Thoracic aorta (tissue), 2 donors: ENCODE measurements at regions not wholly inside any gene's neighbourhood (a gene's known extent, or its start where the extent isn't known, plus 50 kb on each side); places are given as distances from the start of the nearest gene placed in this dataset.

Source experiments
- ATAC-seq: fragments of 150-250 bp; one replicate; pipeline ENCODE4 v1.8.0; 2017; ENCODE audit warnings: low read depth; ENCODE audit not compliant: insufficient number of reproducible peaks, low FRiP score
- DNase-seq: peaks from one replicate; pipeline ENCODE4 v3.0.0-alpha.2; 2020; ENCODE audit warnings: low spot score
- H3K27ac ChIP-seq, 2 donors: fragments of 200-600 bp; sonication (generic); 1 replicate in 1 of 2; 2 replicates in 1 of 2; pipeline ENCODE4 v1.5.1; 2016; ENCODE audit warnings: mild to moderate bottlenecking in 2 of 2, moderate library complexity in 2 of 2
- H3K27me3 ChIP-seq: fragments of 200-600 bp; sonication (generic); replicated peaks from 2 replicates; pipeline ENCODE4 v1.6.0; 2016; ENCODE audit warnings: mild to moderate bottlenecking; ENCODE audit not compliant: insufficient read depth
- H3K36me3 ChIP-seq: fragments of 200-600 bp; sonication (generic); one replicate; pipeline ENCODE4 v1.5.1; 2016
- H3K4me1 ChIP-seq, 2 donors: fragments of 200-600 bp; sonication (generic); 1 replicate in 1 of 2; 2 replicates in 1 of 2; pipeline versions ENCODE4 v1.5.1 to v1.6.0; 2016; ENCODE audit warnings: low read depth in 2 of 2, mild to moderate bottlenecking in 1 of 2; ENCODE audit not compliant: control insufficient read depth in 1 of 2
- H3K4me3 ChIP-seq: fragments of 200-600 bp; sonication (generic); 2 replicates; pipeline ENCODE4 v1.5.1; 2016; ENCODE audit warnings: mild to moderate bottlenecking
- H3K9me3 ChIP-seq: fragments of 200-600 bp; sonication (generic); 2 replicates; pipeline ENCODE4 v1.5.1; 2016
- TF ChIP-seq, protein P1 (sequence below): fragments of 200-600 bp; sonication (generic); IDR thresholded peaks from one replicate; pipeline ENCODE4 v1.5.1; 2019; ENCODE audit warnings: antibody characterized with exemption

DNA sequence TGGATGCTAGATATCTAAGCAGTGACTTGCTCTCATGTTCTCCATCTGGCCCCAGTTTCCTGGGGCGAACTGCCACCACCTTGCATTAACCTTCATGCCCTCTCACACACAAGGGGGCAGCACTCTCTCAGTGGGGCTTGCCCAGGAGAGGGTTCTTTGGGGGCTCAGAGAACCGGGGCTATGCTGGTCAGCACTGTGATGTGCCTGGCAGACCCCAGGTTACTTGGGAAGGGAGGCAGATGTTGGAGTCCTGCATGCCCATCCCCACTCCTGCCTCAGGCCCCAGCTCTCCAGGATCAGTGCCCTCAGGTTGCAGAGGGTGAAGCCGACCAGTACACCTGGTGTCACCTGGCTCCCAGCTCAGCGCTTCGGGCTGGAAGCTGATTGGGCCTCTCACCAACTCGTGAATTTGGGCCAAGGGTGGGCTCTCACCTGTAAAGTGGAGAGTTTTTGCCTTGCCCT lies 396.2 kb upstream of the HS6ST1 start:
- DNase-seq (no peak), ATAC-seq (no peak)
- TF ChIP-seq, protein P1, sequence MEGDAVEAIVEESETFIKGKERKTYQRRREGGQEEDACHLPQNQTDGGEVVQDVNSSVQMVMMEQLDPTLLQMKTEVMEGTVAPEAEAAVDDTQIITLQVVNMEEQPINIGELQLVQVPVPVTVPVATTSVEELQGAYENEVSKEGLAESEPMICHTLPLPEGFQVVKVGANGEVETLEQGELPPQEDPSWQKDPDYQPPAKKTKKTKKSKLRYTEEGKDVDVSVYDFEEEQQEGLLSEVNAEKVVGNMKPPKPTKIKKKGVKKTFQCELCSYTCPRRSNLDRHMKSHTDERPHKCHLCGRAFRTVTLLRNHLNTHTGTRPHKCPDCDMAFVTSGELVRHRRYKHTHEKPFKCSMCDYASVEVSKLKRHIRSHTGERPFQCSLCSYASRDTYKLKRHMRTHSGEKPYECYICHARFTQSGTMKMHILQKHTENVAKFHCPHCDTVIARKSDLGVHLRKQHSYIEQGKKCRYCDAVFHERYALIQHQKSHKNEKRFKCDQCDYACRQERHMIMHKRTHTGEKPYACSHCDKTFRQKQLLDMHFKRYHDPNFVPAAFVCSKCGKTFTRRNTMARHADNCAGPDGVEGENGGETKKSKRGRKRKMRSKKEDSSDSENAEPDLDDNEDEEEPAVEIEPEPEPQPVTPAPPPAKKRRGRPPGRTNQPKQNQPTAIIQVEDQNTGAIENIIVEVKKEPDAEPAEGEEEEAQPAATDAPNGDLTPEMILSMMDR = no peak

DNA sequence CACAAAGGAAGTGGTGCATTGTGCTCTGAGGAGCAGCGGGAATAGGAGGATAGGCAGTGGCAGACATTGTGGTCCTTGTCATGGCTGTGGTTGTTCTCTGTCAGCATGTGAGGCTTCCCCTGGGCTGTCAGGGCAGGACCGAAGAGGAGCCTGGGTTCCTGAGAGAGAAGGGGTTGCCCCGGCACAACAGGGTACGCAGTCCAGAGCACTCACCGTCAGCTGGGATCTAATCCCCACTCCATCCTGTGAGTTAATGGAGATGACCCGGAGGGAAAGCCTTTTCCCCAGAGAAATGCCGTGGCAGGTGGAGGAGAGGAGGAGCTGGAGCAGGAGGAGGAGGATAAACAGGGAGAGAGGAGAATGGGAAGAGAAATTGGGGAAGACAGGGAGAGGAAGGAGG lies 396.7 kb upstream of the HS6ST1 start:
- H3K4me3 ChIP-seq = no peak overlapping the region
- H3K4me1 ChIP-seq = no peaks in the 10 kb centered on the region
- DNase-seq = no peak
- H3K27ac ChIP-seq = no peak overlapping the region
- no peaks in the 10 kb centered on the region for H3K9me3 ChIP-seq
- H3K27me3 ChIP-seq = no peaks in the 10 kb centered on the region
- TF ChIP-seq, protein P1 = no peak
- no peak for ATAC-seq
- H3K36me3 ChIP-seq = no peaks in the 10 kb centered on the region

More for the DNA sequence above, 396.2 kb upstream of the HS6ST1 start:
- Histone ChIP-seq H3K36me3 (no peaks in the 10 kb centered on the region), H3K4me1 (no peaks in the 10 kb centered on the region), H3K27ac (no peak overlapping the region), H3K27me3 (no peaks in the 10 kb centered on the region), H3K9me3 (no peaks in the 10 kb centered on the region), H3K4me3 (no peak overlapping the region)

DNA sequence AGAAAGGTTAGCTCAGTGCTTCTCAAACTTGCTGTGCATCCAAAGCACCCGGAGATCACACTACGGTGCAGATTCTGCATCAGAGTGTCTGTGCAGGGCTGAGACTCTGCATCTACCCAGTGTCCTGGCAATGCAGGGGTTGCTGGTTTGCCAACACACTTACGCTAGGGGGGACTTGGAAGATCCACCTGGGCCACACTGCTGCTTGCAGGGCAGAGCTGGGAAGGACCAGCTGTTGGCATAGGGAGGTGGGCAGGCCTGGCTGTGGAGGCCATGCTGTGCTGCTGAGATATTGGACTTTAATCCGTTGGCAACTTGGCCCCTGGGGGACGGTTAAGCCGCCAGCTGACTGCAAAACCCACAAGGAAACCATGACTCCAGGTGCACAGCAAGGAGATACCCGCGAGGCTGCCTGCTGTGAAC lies 397.6 kb upstream of the HS6ST1 start:
- no peak for DNase-seq
- H3K27ac ChIP-seq = no peak overlapping the region
- no peaks in the 10 kb centered on the region for H3K4me1 ChIP-seq
- TF ChIP-seq, protein P1 = no peak
- H3K27me3 ChIP-seq = no peaks in the 10 kb centered on the region
- no peak for ATAC-seq
- no peaks in the 10 kb centered on the region for H3K9me3 ChIP-seq
- no peaks in the 10 kb centered on the region for H3K36me3 ChIP-seq
- no peak overlapping the region for H3K4me3 ChIP-seq

DNA sequence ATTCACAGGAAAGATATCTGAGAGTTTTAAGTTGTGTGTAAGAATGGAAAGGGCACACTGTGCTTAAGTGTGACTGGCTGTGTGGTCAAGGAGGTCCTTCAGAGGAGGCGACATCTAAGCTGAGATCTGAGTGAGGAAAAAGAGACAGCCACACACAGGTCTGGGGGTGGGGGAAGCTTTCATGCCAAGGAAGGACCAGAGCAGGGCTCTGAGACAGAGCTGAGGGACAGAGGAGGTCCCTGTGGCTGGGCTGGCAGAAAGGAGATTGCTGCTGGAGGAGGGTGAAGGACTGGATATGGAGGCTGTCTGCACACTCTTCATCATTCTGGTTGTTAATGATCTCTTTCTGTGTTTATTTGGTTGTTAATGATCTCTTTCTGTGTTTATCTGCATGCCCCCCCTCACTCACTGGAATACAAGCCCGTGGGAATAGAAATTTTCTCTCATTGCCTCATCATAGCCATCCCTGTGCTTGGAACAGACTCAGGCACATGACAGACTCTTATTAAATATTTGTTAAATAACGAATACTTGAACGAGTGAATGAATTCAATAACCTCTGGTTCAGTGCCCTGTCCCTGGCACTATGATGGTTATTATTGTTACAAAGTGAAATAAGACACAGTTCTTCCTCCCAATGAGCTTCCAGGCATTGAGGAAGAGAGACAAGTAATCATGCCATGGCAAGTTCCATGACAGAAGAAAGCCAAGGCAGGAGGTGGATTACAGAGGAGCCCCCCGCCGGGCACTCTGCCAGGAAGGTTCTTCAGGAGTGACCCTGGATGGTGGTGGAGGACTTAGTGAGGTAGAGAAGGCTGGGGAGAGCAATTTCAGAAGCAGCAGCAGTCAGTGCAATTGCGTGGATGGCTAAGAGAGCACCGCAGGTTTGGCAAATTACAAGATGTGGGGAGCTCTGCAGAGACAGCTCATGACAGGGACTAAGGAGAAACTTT lies 399.4 kb upstream of the HS6ST1 start:
- no peak for ATAC-seq
- H3K4me3 ChIP-seq = no peak overlapping the region
- no peak for DNase-seq
- TF ChIP-seq, protein P1 = no peak
- no peak overlapping the region for H3K27ac ChIP-seq
- H3K4me1 ChIP-seq = no peaks in the 10 kb centered on the region
- no peaks in the 10 kb centered on the region for H3K36me3 ChIP-seq
- no peaks in the 10 kb centered on the region for H3K27me3 ChIP-seq
- no peaks in the 10 kb centered on the region for H3K9me3 ChIP-seq

DNA sequence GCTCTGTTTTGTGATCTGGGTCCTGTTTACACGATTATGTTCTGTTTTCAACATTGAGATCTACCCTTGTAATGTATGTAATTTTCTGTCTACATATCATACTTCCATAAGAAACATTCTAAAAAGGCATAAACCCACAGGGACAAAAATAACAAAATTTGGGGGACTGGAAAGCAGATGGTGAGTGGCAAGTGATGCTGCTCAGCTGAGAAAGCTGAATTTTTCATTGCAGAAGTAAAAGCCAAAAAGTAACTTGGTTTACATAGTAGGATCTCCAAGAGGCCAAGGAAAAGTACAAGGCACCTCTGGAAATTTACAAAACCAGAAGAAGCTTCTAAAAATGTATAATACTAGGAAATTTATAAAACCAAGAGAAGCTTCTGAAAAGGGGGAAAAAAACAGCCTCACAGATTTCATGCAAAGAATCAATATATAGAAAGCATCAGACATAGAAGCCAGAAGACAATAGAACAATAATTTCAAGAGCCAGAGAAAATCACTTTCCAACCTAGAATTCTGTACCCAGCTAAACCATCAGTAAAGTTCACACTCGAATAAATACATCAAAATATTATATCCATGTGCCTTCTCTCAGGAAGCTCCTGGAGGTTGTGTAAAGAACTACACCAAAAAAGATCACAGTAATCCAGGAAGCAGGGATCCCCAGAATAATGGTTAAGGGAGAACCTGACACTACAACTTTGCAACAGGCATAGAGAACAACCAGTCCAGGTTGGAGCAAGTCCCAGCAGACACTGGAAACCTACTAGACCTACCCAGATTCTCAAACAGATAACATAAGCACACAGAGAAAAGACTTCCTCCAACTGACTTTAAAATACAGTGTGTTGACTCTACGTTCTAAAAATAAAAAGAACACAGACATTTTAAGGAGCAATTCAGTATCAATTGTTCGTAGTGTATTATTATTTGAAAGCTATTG lies 401.7 kb upstream of the HS6ST1 start:
- Histone ChIP-seq H3K27ac (no peak overlapping the region), H3K4me1 (no peaks in the 10 kb centered on the region), H3K27me3 (no peaks in the 10 kb centered on the region), H3K9me3 (no peaks in the 10 kb centered on the region), H3K36me3 (no peaks in the 10 kb centered on the region), H3K4me3 (no peak overlapping the region)
- DNase-seq = no peak
- ATAC-seq = no peak
- TF ChIP-seq, protein P1 = no peak
